Nucleus accumbens (tissue), 56 donors: ENCODE measurements at regions not wholly inside any gene's neighbourhood (a gene's known extent, or its start where the extent isn't known, plus 50 kb on each side); places are given as distances from the start of the nearest gene placed in this dataset.

ENCODE experiments used
- DNase-seq, 56 donors: peaks; one replicate each; lab custom pipeline; 2025; lab: John Stamatoyannopoulos, UW

DNA sequence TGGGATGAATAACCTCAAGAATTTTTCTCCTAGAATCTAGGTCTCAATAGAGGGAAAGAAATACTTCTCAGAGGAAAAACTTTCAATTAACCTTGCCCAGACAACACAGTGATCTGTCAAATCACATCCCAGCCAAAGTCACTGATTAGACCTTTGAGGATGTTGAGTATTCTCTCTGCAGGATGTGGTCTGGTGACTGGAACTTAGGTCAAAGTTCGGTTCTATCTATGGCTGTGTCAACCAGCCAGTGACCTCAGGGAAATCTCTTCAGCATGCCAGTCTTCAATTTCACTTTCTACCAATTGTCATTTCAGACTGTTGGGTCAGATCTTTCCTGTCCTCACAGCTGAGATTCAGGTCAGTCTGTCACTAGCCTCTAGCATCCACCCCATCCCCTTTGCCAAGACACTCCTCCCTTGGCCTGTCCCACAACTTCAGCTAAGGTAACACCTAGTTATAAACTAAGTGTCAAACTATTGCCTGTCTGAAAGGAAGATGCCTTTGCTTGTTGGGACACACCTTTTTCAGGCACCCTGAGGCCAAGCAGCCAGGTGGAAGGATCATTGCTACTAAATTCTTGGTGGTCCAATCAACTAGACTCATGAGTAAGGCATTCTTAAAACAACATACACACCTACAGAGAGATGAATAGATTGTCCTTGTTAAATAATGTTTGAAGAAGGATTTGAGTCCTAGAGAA lies 156.3 kb upstream of the FST start:
- no peak for DNase-seq

DNA sequence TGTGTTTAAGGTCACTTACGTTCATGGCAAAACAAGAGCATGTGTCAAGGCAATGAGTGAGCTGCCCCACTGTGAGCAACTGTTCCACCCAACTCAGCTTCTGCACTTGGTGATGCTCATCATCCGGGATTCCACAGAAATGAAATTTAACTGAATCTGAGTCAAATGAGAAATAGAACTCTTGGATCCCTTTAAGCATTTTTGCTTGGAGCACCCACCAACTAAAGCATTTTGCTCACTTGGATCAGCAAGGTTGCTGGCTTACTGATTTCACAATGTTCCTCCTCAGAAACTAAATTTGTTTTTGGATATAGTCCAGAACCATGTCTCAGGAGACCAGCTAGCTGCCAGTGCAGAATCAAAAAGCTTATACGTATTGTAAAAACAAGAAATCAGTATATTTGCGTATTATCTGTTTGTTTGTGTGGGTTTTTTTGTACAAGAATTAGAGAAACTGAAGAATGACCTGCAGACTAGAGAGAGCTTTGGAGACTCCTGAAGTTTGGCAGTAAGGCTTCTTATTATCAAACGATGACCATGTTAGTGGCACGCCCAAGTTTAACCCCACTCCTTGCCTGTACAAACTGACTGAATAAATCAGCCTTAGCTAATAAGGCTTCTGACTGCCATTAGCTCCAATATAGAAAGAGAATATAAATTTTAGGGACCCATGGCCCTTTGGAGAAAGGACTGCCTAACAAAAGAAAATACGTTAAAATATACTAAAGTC lies 153.8 kb upstream of the FST start:
- DNase-seq: no peak

GRCh38 chr5:53327811-53328334 lies 152.6 kb upstream of the FST start:
- DNase-seq: no peak

DNA sequence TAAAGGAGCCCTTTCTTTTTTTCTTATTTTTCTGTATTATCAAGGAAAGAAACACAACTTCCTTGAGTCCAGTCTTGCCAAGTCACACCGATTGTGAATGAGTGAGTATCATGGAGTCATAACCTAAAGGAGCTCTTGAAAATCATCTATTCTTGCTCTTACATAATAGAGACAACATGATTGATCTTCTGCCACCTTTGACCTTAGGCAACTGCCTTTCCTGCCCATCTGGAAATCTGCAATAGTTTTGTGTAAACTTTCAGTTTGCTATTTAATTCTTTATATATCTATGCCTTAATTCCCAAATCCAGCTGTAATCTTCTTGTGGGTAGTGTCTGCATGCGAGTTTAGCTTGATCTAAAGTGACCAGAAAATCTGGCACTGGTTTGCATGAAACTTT lies 149.9 kb upstream of the FST start:
- no peak for DNase-seq

GRCh38 chr5:53331463-53331862 lies 149.0 kb upstream of the FST start:
- DNase-seq: no peak

GRCh38 chr5:53333160-53333559 lies 147.3 kb upstream of the FST start:
- DNase-seq: no peak

DNA sequence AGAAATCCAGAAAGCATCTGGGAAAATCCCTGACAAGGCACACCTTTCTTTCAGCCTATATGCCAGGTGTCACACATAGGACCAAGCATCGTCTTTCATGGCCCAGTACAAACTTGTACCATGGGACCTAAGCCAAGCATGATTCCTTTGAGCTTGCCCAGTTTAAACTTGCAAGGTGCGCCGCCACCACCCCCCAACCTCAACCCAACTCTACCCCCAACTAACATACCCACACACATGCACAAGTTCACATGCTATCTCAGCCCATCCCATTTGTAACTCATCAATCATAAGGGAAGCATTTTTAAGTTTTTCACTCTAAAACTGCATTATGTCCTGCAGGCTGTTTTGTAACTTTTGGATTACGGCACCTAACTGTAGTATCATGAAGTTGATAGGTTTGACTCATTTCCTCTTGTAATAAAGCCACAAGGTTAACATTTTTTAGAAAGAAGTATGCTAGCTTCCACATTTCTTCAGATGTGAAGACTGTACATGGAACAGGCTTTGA lies 145.9 kb upstream of the FST start:
- no peak for DNase-seq

DNA sequence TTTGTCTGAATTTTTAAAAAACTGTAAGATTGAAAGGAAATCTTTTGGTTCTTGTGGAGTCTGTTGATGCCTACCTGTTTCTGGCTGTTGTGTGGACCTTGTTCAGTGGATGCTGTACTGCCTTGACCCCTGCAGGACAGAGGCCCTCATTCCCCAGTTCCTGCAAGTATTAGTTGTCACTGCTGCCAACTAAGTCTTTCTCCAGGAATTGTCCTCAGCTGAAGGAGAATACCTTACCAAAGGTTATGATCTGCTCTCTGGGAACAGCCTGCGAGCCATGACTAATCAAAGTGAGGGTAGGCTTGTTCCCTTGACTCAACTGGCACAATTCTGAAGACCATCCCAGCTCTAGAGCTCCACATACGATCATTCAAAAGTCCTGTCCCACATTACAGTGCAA lies 145.3 kb upstream of the FST start:
- no peak for DNase-seq

GRCh38 chr5:53337827-53338226 lies 142.6 kb upstream of the FST start:
- DNase-seq: no peak

- no peak for DNase-seq
These were observed 141.5 kb upstream of the FST start for GRCh38 chr5:53338971-53339370.

- DNase-seq: no peak
These were observed 140.4 kb upstream of the FST start for GRCh38 chr5:53339962-53340540.

GRCh38 chr5:53340956-53341750 lies 139.3 kb upstream of the FST start:
- DNase-seq: no peak

- no peak for DNase-seq
These were observed 138.2 kb upstream of the FST start for GRCh38 chr5:53342236-53342635.

- DNase-seq: no peak
These were observed 137.2 kb upstream of the FST start for GRCh38 chr5:53343187-53343586.

GRCh38 chr5:53350368-53350767 lies 130.1 kb upstream of the FST start:
- DNase-seq: no peak

- DNase-seq: no peak
These were observed 129.2 kb upstream of the FST start for GRCh38 chr5:53350991-53351770.

- DNase-seq: no peak
These were observed 125.1 kb upstream of the FST start for GRCh38 chr5:53355316-53355715.

DNA sequence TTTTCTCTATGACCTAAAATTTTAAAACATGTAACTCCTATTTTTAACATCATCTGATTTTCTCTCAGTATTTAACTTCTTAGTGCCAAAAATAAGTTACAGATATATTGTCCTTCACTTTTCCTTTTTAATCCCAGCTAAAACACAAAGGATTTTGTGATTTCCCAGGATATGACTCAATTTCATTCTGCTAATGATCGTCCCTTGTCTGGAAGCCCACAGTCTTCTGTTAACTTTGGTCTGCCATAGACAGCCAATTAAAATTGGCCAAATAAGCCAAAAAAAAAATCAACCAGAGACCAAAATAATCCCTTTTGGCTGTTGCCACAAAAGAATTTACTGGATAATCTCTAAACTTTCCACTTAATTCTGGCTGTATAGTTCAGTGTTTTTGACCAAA lies 124.5 kb upstream of the FST start:
- DNase-seq: no peak

GRCh38 chr5:53357439-53357838 lies 123.0 kb upstream of the FST start:
- DNase-seq: no peak

DNA sequence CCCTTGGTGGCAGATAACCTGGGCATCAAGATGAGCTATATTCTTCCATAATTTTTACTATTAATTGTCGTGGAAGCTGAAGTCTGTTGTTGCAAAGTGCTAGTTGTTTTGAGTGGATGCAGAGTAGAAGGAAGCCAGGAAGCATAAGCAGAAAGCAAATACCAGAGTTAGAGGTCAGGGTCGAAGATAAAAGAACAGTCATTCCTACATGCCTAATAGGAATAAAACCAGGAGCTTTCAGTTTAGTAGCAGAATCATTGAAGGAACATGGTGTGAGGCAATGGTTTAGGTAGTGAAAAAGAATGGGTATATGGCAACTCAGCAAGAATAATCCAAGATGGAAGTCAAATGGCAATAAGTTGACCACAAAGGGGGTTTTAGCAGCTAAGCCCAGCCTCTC lies 121.6 kb upstream of the FST start:
- no peak for DNase-seq
